ENCODE measurements at regions not wholly inside any gene's neighbourhood (a gene's known extent, or its start where the extent isn't known, plus 50 kb on each side); places are given as distances from the start of the nearest gene placed in this dataset.
A peak's percentile ranks its signal among the peaks of the same experiment; 100 is the strongest.

GRCh38 chr2:217652761-217653639 is 349.8 kb downstream of the TNS1 start:
- DNase-seq, result peak; percentile 68

GRCh38 chr2:217650716-217651360 is 352.0 kb downstream of the TNS1 start:
- no peak for DNase-seq

- no peak for DNase-seq
These were observed 352.6 kb downstream of the TNS1 start for GRCh38 chr2:217650229-217650628.

GRCh38 chr2:217647925-217648324 is 354.9 kb downstream of the TNS1 start:
- no peak for DNase-seq

GRCh38 chr2:217647226-217647625 is 355.6 kb downstream of the TNS1 start:
- no peak for DNase-seq

- DNase-seq, result no peak
These were observed 356.9 kb downstream of the TNS1 start for GRCh38 chr2:217645896-217646295.

- peak; percentile 80 for DNase-seq
These were observed 358.9 kb downstream of the TNS1 start for GRCh38 chr2:217643789-217644301.

GRCh38 chr2:217642944-217643343 is 359.9 kb downstream of the TNS1 start:
- no peak for DNase-seq

- no peak for DNase-seq
These were observed 360.8 kb downstream of the TNS1 start for GRCh38 chr2:217641960-217642359.

GRCh38 chr2:217639481-217639880 is 363.3 kb downstream of the TNS1 start:
- DNase-seq, result no peak

GRCh38 chr2:217638533-217638932 is 364.3 kb downstream of the TNS1 start:
- no peak for DNase-seq

- no peak for DNase-seq
These were observed 364.8 kb downstream of the TNS1 start for GRCh38 chr2:217638031-217638430.

- DNase-seq, result peak; percentile 72
These were observed 365.7 kb downstream of the TNS1 start for GRCh38 chr2:217636991-217637561.

GRCh38 chr2:217636578-217636977 is 366.2 kb downstream of the TNS1 start:
- no peak for DNase-seq

GRCh38 chr2:217634871-217635270 is 367.9 kb downstream of the TNS1 start:
- DNase-seq, result no peak

GRCh38 chr2:217632043-217632442 is 370.8 kb downstream of the TNS1 start:
- peak; percentile 60 for DNase-seq

- no peak for DNase-seq
These were observed 371.7 kb downstream of the TNS1 start for GRCh38 chr2:217631115-217631514.

- no peak for DNase-seq
These were observed 373.4 kb downstream of the TNS1 start for GRCh38 chr2:217629347-217629746.

GRCh38 chr2:217628061-217628460 is 374.7 kb downstream of the TNS1 start:
- no peak for DNase-seq

GRCh38 chr2:217626926-217627325 is 375.9 kb downstream of the TNS1 start:
- no peak for DNase-seq

- peak; percentile 51 for DNase-seq
These were observed 377.1 kb downstream of the TNS1 start for GRCh38 chr2:217625557-217626169.

GRCh38 chr2:217623281-217623912 is 379.4 kb downstream of the TNS1 start:
- DNase-seq, result no peak
